IPS DF 19.7 (cell line): ENCODE measurements at regions not wholly inside any gene's neighbourhood (a gene's known extent, or its start where the extent isn't known, plus 50 kb on each side); places are given as distances from the start of the nearest gene placed in this dataset.

Experiments used
- DNase-seq: peaks from one replicate; pipeline ENCODE4 v3.0.0-alpha.2; 2013; ENCODE audit warnings: low read depth, low spot score

DNA sequence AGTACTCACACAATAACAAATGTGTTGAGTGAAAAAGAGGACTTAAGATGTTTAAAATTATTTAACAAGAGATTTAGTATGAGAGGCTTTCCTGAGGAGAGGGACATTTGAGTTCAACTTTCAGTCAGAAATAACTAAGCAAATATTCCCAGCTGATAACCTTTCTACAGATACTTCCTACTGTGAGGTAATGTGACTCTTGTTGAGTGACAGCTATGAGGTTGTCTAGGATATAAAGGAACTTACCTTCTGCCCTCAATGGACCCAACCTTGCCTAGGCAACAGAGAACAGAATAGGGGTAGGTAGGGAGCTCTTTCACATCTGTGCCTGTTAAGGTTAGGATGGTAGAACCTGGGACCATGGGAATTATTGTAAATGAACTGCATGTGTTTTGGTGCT lies 54.7 kb downstream of the GLUD2 start:
- DNase-seq, result no peak

DNA sequence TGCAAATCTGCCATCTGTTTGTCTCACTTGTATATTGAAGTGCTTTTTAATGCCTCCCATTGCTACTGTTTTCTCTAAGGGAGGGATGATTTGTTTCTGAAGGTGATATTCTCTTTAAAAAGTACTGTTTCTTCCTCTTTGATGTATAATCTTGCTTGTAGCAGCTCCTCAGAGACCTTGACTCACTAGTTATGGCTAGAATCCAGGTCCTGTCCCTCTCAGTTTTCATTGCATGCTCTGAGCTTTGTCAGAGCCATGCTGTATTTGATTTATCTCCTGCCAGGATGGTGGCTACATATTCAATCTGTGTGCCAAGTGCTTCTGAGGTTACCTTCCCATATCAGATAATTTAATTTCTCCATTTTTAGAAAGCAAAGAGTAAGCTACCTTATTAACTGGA lies 56.0 kb downstream of the GLUD2 start:
- DNase-seq, result no peak

DNA sequence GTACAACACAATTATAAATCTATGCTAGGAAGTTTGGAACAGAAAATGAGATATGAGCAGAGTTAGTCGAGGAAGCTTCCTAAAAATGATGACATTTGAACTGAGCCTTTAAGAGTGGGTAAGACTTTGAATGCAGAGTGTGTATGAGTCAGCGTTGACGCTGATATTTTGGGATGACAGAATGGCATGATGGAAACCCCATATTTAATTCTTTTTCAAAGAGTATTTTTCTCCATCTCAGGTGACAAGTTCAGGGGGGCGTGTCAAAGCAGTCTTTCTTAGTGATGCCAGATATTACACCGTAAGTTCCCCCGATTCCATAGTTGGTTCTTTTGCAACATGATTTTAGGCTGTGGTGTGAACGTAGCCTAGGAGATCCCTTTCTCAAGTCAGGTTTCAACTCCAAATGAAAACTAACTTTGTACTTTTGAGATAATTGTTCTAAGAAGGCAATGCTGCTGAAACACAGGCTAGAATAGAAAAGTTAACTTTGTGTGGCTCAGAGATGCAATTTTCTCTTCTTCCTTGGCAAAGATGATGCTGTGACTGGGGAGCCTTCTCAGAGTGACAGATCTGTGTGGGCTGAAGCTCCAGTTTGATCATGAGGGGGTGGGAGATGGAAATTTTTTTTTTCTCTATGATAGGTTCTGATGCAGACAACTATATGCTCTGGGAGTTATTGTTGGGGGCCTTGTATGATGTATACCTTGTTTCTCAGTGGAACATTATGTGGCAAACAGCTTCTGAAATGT lies 59.2 kb downstream of the GLUD2 start:
- no peak for DNase-seq

DNA sequence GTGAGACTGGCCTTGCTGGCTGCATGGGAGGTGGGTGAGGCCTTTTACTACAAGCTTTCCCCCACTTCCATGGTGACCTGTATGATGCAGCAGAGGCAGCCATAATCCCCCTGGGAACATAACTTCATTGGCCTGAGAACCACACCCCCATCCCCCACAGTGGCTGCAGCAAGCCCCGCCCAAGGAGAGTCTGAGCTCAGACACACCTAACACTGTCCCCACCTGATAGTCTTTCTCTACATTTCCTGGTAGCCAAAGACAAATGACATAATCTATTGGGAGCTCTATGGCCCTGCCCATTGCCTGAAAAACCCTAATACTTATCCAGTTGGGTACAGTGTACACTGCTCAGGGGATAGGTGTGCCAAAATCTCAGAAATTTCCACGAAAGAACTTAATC lies 62.6 kb downstream of the GLUD2 start:
- DNase-seq, result no peak

DNA sequence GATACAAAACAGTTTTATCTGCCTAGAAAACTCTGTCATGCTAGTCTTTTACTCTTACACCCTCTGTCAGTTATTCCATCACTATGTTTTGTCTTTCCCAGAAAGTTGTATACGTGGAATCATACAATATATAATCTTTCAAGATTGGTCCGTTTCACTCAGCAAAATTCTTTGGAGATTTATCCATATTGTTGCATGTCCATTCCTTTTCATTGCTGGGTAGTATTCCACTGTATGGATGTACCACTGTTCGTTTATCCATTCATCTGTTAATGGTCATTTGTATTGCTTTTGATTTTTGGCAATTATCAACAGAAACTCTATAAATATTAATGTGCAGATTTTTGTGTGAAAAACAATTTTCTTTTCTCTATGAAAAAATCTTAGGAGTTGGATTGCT lies 63.1 kb downstream of the GLUD2 start:
- no peak for DNase-seq

DNA sequence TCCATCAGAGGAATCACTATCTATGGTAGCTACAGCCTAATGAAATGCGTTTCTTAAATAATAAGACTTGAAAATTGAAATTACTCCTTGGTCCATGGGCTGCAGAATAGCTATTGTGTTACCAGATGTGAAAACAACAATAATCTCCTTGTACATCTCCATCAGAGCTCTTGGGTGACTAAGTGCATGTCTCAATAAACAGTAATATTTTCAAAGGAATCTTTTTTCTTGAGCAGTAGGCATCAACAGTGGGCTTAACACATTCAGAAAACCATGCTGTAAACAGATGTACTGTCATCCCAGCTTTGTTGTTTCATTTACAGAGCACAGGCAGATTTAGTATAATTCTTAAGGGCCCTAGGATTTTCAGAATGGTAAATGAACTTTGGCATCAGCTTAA lies 67.3 kb downstream of the GLUD2 start:
- no peak for DNase-seq

DNA sequence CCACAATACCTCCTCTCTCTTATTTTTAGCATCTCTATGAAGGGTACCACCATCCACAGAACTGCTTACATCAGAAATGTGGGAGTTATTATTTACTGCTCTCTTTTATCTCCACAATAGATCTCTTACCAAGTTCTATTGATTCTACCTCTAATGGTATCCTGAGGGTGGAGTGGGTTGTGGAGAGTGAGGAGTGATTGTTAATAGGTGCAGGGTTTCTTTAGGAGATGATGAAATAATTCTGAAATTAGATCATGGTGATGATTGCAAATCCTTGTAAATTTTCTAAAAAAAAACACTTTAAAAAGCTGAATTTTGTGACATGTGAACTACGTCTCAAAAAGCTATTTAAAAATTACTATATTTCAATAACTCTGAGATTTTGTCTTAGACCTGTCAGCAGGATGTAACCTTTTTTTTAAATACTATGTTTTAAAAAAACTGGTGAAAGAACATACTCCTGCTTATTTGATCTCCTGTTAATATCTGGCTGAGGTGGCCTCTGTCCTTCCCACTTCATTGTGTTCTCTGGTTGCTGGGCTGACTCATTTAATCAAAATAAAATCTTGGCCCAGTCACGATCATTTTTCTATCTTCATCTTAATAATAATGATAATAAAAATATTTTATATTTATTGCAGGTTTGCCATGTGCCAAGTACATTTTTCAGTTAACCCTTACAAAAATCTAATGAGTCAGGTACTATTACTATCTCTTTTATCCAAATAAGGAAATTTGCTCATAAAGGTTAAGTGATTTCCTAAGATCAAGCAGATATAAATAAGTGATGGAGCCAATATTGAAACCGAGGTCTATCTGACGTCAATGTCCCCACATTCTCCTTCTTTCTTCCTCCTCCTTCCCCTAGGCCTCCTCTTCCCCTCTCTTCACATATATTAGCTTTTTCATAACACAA lies 73.5 kb downstream of the GLUD2 start:
- no peak for DNase-seq

DNA sequence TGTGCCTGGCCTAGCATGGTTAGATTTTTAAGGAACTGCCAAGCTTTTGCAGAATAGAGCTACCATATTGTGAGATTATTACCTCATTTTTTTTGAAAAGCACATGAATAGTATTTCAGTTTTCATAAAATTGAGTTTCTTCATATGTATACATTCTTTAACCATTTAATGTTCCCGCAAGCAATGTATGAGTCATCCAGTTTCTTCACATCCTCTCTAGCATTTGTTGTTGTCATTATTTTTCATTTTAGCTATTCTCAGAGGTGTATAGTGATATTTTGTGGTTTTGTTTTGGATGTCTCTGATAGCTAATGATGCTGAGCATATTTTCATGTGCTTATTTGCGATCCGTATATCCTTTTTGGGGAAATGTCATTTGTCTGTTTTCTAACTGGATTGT lies 74.9 kb downstream of the GLUD2 start:
- no peak for DNase-seq

DNA sequence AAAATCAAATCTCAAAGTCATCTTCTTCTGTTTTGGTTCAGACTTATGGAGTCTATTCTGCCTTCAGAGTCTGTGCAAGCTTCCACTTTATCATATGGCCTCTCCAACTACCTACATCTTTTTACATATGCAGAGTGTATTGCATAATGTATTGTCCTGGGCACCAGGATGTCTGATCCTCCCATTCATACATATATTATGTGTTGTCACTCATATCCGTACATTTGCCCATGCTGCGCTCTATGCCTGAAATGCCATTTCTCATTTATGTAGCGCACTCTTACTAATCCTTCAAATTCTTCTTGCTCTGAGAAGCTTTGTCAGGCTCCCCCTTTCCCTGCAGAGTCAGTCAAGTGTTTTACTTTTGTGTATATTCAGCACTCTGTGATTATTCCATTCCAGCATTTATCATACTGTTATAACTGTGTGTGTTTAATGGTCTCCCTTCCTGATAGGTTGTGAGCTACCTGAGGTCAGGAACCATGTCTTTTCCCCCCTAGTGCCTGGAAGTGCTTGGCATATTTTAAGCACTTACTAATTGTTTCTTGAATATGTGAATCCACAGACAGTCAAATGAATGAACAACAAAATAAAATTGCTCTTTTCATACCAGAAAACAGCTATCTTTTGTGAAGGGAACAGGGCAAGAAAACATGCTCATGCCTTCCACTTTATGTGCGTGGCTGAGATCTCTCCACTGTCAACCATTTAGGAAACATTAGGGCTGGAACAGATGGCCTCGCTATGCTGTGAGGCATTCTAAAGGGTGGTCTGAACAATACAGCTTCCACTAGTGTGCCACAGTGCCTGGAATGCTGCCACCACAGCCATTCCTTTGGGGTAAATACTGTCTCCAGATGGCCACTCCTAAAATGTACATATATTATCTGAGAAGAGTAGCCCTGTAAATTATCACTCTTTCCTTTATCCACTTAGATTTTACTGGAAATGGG lies 81.8 kb downstream of the GLUD2 start:
- no peak for DNase-seq

DNA sequence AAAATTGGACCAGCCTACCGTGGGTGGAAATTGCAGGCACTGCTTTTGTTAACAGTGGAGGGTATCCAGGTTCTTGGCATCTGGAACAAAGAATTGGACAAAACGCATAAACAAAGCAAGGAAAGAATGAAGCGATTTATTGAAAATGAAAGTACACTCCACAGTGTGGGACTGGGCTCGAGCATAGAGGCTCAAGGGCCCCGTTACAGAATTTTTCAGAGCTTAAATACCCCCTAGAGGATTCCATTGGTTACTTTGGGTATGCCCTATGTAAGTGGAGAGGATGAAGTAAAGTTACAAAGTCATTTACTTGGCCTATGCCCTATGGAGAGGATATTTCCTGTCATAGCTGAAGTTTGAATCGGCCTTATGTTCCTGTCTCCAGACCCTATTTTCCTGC lies 85.3 kb downstream of the GLUD2 start:
- DNase-seq, result no peak

DNA sequence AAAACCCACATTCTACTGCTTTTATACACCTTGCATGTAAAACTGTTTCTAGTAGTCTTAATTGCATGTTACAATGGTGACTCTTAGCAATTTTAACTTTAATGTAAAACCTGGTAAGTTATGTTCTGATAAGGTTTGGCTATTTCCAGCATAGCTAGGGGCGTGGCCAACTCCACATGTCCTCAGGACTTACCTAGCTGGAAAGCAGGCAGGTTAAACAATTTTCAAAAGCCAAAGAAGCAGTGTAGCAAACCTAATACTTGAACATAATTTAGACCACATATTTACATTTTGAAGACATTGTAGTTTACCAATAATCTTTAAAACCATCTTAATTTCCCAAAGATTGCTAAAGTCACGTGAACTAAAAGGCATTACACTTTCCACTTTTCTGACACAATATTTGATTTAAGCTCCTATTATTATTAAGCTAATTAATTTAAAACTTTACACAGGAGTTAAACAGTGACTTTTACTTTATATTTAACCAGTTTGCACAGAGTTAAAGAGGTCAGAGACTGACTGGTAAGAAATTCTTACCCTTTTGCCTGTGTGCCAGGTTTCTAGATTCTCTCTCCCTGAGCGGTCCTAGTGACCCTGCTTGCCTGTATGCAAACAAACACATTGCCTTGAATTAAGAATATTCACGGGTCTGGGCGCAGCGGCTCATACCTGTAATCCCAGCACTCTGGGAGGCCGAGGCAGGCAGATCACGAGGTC lies 88.2 kb downstream of the GLUD2 start:
- DNase-seq, result no peak

DNA sequence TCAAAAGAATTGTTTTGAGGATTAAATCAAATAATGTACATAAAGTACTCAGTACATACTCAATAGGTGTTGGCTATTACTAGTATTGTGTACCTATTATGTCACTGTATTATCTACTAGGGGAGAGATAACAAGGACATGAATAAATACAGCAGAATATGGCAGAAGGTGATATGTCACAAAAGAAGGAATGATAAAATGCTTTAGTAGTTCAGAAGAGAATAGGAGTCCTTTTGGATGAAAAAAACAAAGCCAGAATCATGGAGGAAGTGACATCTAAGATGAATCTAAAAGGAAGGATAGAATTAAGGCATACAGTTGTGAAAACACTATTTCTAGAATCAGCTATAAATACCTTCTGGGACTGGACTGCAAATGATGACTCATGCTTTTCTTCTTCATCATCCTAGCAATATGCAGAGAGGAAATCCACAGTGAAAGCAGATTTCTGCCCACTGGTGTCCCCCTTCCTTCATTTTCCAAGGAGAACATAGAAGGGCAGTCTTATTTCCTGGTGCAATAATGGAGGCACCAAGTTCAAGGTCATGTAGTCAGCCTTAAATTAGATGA lies 98.7 kb downstream of the GLUD2 start:
- no peak for DNase-seq

DNA sequence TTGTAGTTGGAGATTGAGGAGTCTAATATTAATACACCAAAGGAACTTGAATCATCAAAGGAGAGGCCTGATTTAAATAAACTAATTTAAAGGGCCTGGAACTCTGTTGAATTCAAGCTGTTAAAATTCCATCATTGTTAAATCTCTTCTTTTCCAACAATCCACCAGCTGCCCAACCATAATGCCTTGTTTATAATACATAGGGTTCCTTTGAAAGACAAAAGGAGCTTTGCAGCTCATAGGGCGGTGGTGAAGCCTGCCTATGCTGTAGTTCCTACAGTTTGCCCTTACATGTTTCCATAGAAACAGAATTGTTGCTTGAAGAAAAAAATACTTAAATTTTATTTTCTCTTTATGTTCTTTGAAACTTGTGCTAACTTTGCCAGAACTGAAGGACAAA lies 102.8 kb downstream of the GLUD2 start:
- no peak for DNase-seq

DNA sequence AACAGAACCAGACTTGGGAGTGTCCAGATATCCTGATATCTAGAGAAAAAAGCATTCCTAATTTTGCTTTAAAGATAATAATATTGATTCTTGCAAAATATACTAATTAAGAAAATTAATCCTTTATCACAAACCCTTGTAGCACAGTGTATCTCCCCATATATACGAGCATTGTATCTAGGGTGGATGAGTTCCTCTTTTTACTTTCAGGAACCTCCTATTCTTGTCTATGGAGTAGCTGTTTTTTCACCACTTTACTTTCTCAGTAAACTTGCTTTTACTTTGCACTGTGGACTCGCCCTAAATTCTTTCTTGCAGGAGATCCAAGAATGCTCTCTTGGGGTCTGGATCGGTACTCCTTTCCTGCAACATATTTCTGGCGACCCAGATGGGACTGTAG lies 103.9 kb downstream of the GLUD2 start:
- no peak for DNase-seq

DNA sequence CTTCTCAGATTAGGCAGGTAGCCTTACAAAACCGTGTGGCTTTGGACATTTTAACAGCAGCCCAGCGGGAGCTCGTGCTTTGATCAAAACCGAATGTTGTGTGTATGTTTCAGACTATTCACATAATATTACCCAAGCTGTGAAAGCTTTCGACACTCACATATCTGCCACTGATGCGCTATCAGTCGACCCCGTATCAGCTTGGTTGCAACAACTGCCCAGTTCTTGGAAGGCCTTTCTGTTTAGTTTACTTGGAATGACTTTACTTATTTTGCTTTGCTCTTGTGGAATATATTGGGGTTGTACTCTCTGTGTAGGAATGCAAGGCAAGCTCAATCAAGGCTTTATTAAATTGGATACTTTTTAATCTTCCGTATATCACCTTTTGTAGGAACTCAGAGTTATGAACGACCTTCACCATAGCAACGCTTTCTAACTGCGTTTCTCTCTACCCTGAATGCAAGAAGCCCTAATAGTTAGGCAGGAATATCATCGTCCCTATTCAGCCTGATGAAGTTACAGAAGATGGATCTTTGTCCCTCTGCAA lies 107.5 kb downstream of the GLUD2 start:
- no peak for DNase-seq

DNA sequence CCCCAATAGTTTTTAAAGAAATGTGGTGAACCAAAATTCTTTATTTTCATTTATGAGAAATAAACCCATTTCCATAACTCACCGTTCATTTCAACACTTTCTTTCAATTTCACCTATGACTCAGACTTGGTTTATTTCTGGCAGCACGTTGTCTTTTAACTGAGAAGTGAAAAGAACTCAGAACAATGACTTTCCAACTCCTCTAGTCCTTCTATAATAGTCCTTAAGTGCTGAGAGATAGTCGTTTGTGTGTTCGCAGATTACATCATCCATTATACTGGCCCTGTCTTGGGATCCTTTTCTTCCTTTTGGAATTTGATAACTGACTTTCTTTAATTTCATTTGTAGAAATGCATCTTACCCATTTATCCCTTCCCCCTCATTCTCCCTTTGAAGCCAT lies 113.6 kb downstream of the GLUD2 start:
- no peak for DNase-seq

DNA sequence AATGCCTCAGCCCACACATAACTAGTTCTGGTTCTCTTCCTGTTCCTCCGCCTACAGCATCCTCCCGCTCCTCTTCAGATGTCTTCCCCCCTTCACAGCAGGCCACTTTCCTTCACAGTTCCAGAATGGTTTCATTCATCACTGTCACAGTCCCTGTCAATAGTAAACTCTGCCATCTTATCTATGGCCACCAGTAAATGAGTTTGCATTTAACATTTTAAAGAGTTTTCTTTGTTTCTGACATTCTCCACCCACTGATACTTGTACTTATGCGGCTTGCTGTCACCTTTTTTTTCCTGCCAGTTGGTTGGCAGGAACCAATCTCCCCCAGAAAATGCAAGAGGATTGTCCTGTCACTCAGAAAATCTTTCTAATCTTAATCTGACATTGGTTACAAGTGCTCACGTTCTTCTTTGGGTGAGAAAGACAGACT lies 114.1 kb downstream of the GLUD2 start:
- DNase-seq, result no peak

DNA sequence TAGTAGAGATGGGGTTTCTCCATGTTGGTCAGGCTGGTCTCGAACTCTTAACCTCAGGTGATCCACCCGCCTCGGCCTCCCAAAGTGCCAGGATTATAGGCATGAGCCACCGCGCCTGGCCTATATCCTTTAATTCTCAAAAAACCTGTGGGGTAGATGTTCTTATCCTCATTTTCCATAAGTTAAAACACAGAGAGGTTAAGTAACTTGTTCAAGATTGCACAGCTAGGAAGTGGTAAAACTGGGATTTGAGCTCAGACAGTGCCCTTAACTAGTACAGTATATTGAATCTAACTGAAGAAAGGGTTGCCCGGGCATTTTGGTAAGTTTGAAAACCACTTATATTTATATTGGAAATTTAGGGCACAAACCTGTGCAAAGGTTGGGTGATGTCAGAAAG lies 116.0 kb downstream of the GLUD2 start:
- DNase-seq, result no peak

DNA sequence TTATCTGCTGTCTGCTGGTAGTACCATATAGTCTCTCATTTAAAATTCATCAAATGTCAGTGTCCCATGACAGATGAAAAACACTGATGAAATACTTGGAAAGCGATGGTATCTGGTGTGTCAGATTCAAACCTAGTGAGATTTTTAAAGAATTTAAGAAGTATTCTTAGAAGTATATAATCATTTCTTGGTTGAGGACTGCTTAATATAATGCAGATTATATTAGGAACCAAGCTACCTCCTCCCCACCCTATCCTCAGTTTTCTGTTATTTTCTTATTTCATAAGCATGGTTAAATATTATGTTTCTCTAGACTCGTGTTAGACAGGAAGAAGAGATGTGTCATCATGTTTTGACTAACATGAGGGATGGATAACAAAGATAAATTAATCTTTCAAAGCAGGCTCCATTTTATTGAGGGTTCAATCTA lies 118.5 kb downstream of the GLUD2 start:
- DNase-seq, result no peak
